IMR-90 (cell line): ENCODE measurements at regions not wholly inside any gene's neighbourhood (a gene's known extent, or its start where the extent isn't known, plus 50 kb on each side); places are given as distances from the start of the nearest gene placed in this dataset.

Experiments used
- CEBPB ChIP-seq: IDR thresholded peaks from 2 replicates; pipeline ENCODE4 v1.6.1; 2012; ENCODE audit warnings: low read depth, low read length, improper control_type of control experiment
- FOS ChIP-seq: fragments of 150-350 bp; IDR thresholded peaks from 2 replicates; pipeline ENCODE4 v1.6.1; 2016; ENCODE audit warnings: low read depth, low read length
- MXI1 ChIP-seq: IDR thresholded peaks from 2 replicates; pipeline ENCODE4 v1.6.1; 2012; ENCODE audit warnings: low read depth, mild to moderate bottlenecking, low read length, moderate library complexity, borderline replicate concordance
- POLR2A ChIP-seq: IDR thresholded peaks from 2 replicates; pipeline ENCODE4 v1.6.1; 2012; ENCODE audit warnings: mild to moderate bottlenecking, low read depth, low read length
- RAD21 ChIP-seq: IDR thresholded peaks from 2 replicates; pipeline ENCODE4 v1.6.1; 2012; ENCODE audit warnings: low read length, improper control_type of control experiment
- TF ChIP-seq, protein P1 (sequence below): conservative IDR thresholded peaks from 2 replicates; pipeline ENCODE4 v1.5.1; 2012; ENCODE audit warnings: mild to moderate bottlenecking, low read depth, low read length, improper control_type of control experiment

DNA sequence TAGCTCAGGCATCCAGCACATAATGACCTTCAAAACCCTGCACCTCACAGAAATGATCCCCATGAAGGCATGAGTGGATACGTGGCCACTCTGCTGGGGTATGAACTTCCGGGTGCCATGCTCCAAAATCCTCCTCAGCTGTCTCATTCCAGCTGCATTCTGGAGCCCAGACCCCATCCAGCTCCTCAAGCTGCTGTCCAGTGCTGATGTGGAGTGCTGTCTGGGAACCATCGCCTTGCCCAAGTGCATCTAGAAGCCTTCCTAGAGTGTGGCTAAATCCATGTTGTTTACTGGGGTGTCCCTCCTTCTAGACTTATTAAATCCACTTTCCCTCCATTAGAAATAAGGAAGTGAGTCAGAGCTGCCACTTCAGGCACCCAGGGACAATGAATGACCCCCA is 130.8 kb upstream of the PTPRT start:
- TF ChIP-seq, protein P1, sequence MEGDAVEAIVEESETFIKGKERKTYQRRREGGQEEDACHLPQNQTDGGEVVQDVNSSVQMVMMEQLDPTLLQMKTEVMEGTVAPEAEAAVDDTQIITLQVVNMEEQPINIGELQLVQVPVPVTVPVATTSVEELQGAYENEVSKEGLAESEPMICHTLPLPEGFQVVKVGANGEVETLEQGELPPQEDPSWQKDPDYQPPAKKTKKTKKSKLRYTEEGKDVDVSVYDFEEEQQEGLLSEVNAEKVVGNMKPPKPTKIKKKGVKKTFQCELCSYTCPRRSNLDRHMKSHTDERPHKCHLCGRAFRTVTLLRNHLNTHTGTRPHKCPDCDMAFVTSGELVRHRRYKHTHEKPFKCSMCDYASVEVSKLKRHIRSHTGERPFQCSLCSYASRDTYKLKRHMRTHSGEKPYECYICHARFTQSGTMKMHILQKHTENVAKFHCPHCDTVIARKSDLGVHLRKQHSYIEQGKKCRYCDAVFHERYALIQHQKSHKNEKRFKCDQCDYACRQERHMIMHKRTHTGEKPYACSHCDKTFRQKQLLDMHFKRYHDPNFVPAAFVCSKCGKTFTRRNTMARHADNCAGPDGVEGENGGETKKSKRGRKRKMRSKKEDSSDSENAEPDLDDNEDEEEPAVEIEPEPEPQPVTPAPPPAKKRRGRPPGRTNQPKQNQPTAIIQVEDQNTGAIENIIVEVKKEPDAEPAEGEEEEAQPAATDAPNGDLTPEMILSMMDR = no peak
- TF ChIP-seq POLR2A = no peak
- TF ChIP-seq CEBPB = no peak
- no peak for TF ChIP-seq FOS
- no peak for TF ChIP-seq MXI1
- TF ChIP-seq RAD21 = no peak
